RCC 7860 (cell line): ENCODE measurements at regions not wholly inside any gene's neighbourhood (a gene's known extent, or its start where the extent isn't known, plus 50 kb on each side); places are given as distances from the start of the nearest gene placed in this dataset.

Experiments
- DNase-seq: peaks from one replicate; pipeline ENCODE4 v3.0.0-alpha.2; 2015; ENCODE audit warnings: low spot score
- FAIRE-seq: peaks from 2 replicates; lab custom pipeline; 2012; peaks lifted over from hg19 to GRCh38; lab: Jason Lieb, UNC

- DNase-seq = no peak
- FAIRE-seq = no peak
Measured at GRCh38 chr2:133806564-133806963, 238.3 kb upstream of the NCKAP5 start.

DNA sequence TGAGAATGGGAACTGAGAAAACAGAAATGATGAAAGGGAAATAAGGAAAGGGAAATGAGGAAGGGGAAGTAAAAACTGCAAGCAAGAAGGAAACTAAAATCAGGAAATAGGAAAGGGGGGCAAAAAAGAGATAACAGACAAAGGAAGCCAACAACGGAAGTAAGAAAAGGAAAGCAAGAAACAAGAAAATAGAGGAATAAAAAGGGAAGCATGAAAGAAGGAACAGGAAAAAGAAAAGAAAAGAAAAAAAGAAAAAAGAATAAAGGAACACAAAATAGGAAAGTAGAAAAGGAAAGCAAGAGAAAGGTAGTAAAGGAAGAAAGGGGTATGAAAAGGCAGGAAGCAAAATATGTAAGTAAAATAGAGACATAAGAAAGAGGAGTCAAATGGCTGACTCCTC, 241.2 kb upstream of the NCKAP5 start:
- DNase-seq (no peak), FAIRE-seq (no peak)

- no peak for FAIRE-seq
Measured at GRCh38 chr2:133810559-133810958, 242.3 kb upstream of the NCKAP5 start.

GRCh38 chr2:133811409-133812125, 243.3 kb upstream of the NCKAP5 start:
- DNase-seq (no peak), FAIRE-seq (no peak)

More at GRCh38 chr2:133810559-133810958, 242.3 kb upstream of the NCKAP5 start:
- DNase-seq = no peak

- FAIRE-seq (peak; percentile 98), DNase-seq (peak; percentile 98)
Measured at GRCh38 chr2:133812826-133813617, 244.8 kb upstream of the NCKAP5 start.

GRCh38 chr2:133814890-133815289, 246.6 kb upstream of the NCKAP5 start:
- FAIRE-seq (no peak), DNase-seq (no peak)

DNA sequence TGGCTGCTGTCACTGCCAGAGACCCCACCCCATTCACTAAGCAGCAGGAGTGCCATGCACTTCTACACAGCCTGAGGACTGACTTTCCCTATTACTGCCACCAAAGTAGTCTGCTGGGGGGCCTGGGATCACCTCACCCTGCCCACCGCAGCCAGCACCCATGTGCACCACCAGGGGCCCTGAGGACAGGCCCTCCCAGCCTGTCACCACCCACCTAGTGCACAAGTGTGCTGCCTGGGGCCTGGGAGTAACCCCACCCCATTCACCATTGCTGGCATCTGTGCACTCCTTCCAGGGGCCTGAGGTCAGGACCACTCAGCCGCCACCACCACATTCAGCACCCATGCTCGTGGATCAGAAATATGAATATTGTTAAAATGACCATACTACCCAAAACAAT, 247.8 kb upstream of the NCKAP5 start:
- DNase-seq = no peak
- FAIRE-seq = no peak

- peak; percentile 100 for DNase-seq
- FAIRE-seq = peak; percentile 99
Measured at GRCh38 chr2:133817680-133818566, 249.7 kb upstream of the NCKAP5 start.

DNA sequence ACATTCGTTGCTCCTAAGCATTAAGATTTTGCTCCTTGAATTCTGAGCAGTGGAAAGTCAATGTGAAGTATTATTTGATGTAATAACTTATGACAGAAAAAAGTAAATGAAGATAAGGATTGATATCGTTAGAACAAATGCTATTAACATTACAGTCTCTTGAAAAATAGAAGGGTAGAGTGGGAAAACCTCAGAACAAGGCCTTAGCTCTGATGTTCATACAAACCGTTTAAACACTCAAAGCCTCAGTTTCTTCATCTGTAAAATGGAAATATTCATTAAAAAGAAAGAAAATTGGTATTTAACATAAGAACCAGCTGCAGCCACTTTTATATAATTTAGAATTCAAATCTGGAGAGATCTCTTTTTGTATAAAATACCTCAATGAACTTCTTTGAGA, 250.4 kb upstream of the NCKAP5 start:
- no peak for DNase-seq
- no peak for FAIRE-seq

- no peak for DNase-seq
- FAIRE-seq = no peak
Measured at GRCh38 chr2:133819906-133820305, 251.6 kb upstream of the NCKAP5 start.

DNA sequence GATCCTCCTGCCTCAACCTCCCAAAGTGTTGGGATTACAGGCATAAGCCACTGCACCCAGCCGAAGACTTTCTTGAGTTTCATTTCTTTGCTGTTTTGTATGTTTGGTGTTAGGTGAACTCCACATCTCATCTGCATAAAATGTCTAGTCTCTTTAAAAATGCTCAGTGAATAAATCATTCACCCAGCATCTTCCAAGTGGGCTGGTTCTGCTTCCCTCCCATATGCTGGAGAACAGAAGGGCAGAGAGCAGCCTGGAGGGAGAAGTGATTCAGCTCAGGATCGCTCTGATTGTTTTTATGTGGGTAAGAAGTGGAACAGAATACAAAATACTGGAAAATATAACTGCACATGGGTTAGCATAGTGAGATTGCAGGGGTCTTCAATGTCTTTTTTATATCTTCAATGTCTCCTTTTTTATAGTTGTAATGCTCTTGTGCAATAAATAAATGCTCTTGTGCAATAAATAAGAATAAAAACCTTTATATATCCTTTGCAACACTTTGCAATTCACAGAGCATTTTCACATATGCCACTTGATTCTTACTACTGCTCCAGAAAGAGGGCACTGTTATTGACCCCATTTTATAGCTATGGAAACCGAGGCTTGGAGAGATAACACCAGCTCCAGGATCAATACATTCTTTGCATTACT, 253.0 kb upstream of the NCKAP5 start:
- DNase-seq (peak; percentile 65), FAIRE-seq (peak; percentile 86)

- no peak for FAIRE-seq
- no peak for DNase-seq
Measured at GRCh38 chr2:133822517-133823225, 254.4 kb upstream of the NCKAP5 start.

GRCh38 chr2:133823226-133823550, 254.9 kb upstream of the NCKAP5 start:
- no peak for DNase-seq
- no peak for FAIRE-seq

GRCh38 chr2:133824869-133825268, 256.6 kb upstream of the NCKAP5 start:
- DNase-seq (no peak), FAIRE-seq (no peak)

GRCh38 chr2:133825778-133826177, 257.5 kb upstream of the NCKAP5 start:
- DNase-seq (no peak), FAIRE-seq (no peak)

DNA sequence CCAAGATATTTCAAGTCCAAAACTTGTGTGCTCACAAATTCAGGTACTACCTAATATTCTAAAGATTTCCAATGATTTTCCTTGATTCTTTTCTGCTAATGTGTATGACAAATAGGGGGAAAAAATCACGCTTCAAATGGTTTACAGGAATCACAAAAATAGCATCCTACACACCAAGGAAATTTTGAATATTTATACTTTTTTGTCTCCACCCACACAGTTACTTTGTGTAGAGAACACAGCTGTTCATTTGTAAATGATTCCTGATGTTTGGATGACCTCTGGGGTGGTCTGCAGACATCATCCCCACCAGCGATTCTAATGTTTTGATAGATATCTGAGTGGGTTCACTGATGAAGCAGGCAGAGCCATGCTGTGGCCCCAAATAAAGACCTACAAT, 260.6 kb upstream of the NCKAP5 start:
- DNase-seq = no peak
- FAIRE-seq = no peak

DNA sequence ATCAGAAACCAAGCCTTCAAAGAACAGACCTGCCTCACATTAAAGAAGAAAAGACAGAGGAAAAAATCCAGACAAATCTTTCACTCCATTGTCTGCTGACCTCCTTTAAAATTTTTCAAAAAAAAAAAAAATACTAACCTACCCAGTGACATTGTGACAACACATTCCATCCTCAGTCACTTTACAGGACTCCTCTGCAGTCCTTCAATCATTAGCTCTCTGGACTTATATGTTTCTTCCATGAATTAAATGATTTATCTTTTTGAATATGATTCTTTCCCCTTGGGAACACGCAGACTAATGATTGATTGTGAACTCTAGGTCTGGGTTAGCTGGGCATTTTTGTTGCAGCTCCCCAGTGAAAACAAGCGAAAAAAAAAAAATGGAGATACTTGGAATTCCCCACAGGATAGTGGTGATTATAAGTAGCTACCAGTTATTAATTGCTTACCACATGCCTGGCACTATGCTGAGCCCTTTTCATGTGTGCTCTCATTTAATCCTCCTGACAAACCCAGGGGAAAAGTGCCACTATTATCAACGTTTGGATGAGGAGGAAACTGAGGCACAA, 261.3 kb upstream of the NCKAP5 start:
- FAIRE-seq (peak; percentile 36), DNase-seq (no peak)

- FAIRE-seq (no peak), DNase-seq (no peak)
Measured at GRCh38 chr2:133833746-133834145, 265.5 kb upstream of the NCKAP5 start.

- FAIRE-seq = peak; percentile 27
- DNase-seq = no peak
Measured at GRCh38 chr2:133835821-133836619, 267.8 kb upstream of the NCKAP5 start.
